ENCODE measurements at regions not wholly inside any gene's neighbourhood (a gene's known extent, or its start where the extent isn't known, plus 50 kb on each side); places are given as distances from the start of the nearest gene placed in this dataset.

- no peak overlapping the region for H2AFZ ChIP-seq (ENCODE audit: low read length)
- H3K79me2 ChIP-seq (ENCODE audit: low read length), result no peaks in the 10 kb centered on the region
- H4K20me1 ChIP-seq (ENCODE audit: insufficient read depth, low read length), result no peaks in the 10 kb centered on the region
- H3K36me3 ChIP-seq (replicated peaks; ENCODE audit: insufficient read depth, low read length), result no peaks in the 10 kb centered on the region
- no peaks in the 10 kb centered on the region for H3F3A ChIP-seq (ENCODE audit: insufficient read depth, low read length)
- H3K4me1 ChIP-seq (ENCODE audit: low read length), result no peaks in the 10 kb centered on the region
- no peaks in the 10 kb centered on the region for H3K9me3 ChIP-seq (replicated peaks; ENCODE audit: insufficient read depth, low read length)
- H3K9ac ChIP-seq (ENCODE audit: low read length), result no peak overlapping the region
- no peaks in the 10 kb centered on the region for H3K9me2 ChIP-seq (replicated peaks; ENCODE audit: insufficient read depth, low read length)
- no peak overlapping the region for H3K4me3 ChIP-seq (ENCODE audit: low read length)
- H3K27ac ChIP-seq (ENCODE audit: low read length), result no peak overlapping the region
- DNase-seq, result no peak
- H3K4me2 ChIP-seq (ENCODE audit: low read depth, low read length), result no peak overlapping the region
- TF ChIP-seq EZH2 (optimal IDR thresholded peaks at IDR 0.05; ENCODE audit: low read depth, low read length), result no peak
- no peak for TF ChIP-seq CTCF (IDR thresholded peaks at IDR 0.05; ENCODE audit: low read length)
- TF ChIP-seq EZH2phosphoT487 (IDR thresholded peaks at IDR 0.05; ENCODE audit: low read length), result no peak
- H3K27me3 ChIP-seq (replicated peaks; ENCODE audit: insufficient read depth, low read length), result no peaks in the 10 kb centered on the region
These were observed 56.9 kb upstream of the EDEM3 start for GRCh38 chr1:184811439-184812111.

- H3K27me3 ChIP-seq (replicated peaks; ENCODE audit: insufficient read depth, low read length), result no peaks in the 10 kb centered on the region
- H3K36me3 ChIP-seq (replicated peaks; ENCODE audit: insufficient read depth, low read length), result no peaks in the 10 kb centered on the region
- H3K79me2 ChIP-seq (ENCODE audit: low read length), result no peaks in the 10 kb centered on the region
- no peak overlapping the region for H3K9ac ChIP-seq (ENCODE audit: low read length)
- H3F3A ChIP-seq (ENCODE audit: insufficient read depth, low read length), result no peaks in the 10 kb centered on the region
- H3K4me1 ChIP-seq (ENCODE audit: low read length), result 0 out of 2 replicates have a peak, but pooled peaks cover 3% of the 10 kb centered on the region
- TF ChIP-seq EZH2phosphoT487 (IDR thresholded peaks at IDR 0.05; ENCODE audit: low read length) (no peak), CTCF (IDR thresholded peaks at IDR 0.05; ENCODE audit: low read length) (no peak), EZH2 (optimal IDR thresholded peaks at IDR 0.05; ENCODE audit: low read depth, low read length) (no peak)
- no peaks in the 10 kb centered on the region for H3K9me3 ChIP-seq (replicated peaks; ENCODE audit: insufficient read depth, low read length)
- no peak overlapping the region for H2AFZ ChIP-seq (ENCODE audit: low read length)
- H3K4me3 ChIP-seq (ENCODE audit: low read length), result no peak overlapping the region
- H3K4me2 ChIP-seq (ENCODE audit: low read depth, low read length), result no peak overlapping the region
- no peaks in the 10 kb centered on the region for H3K9me2 ChIP-seq (replicated peaks; ENCODE audit: insufficient read depth, low read length)
- H4K20me1 ChIP-seq (ENCODE audit: insufficient read depth, low read length), result no peaks in the 10 kb centered on the region
- H3K27ac ChIP-seq (ENCODE audit: low read length), result no peak overlapping the region
- no peak for DNase-seq
These were observed 56.2 kb upstream of the EDEM3 start for GRCh38 chr1:184810735-184811343.

- Histone ChIP-seq H3K4me2 (ENCODE audit: low read depth, low read length) (no peak overlapping the region), H3F3A (ENCODE audit: insufficient read depth, low read length) (no peaks in the 10 kb centered on the region), H3K9ac (ENCODE audit: low read length) (no peak overlapping the region), H3K36me3 (replicated peaks; ENCODE audit: insufficient read depth, low read length) (no peaks in the 10 kb centered on the region), H3K9me2 (replicated peaks; ENCODE audit: insufficient read depth, low read length) (no peaks in the 10 kb centered on the region), H4K20me1 (ENCODE audit: insufficient read depth, low read length) (no peaks in the 10 kb centered on the region), H3K4me3 (ENCODE audit: low read length) (no peak overlapping the region), H3K79me2 (ENCODE audit: low read length) (no peaks in the 10 kb centered on the region), H3K9me3 (replicated peaks; ENCODE audit: insufficient read depth, low read length) (no peaks in the 10 kb centered on the region), H3K27ac (ENCODE audit: low read length) (no peak overlapping the region), H2AFZ (ENCODE audit: low read length) (no peak overlapping the region), H3K27me3 (replicated peaks; ENCODE audit: insufficient read depth, low read length) (no peaks in the 10 kb centered on the region), H3K4me1 (ENCODE audit: low read length) (peaks cover 22% of the 10 kb centered on the region)
- no peak for DNase-seq
- TF ChIP-seq CTCF (IDR thresholded peaks at IDR 0.05; ENCODE audit: low read length), result no peak
- no peak for TF ChIP-seq EZH2 (optimal IDR thresholded peaks at IDR 0.05; ENCODE audit: low read depth, low read length)
- no peak for TF ChIP-seq EZH2phosphoT487 (IDR thresholded peaks at IDR 0.05; ENCODE audit: low read length)
These were observed 51.7 kb upstream of the EDEM3 start for GRCh38 chr1:184806296-184806721.
